ENCODE measurements at regions not wholly inside any gene's neighbourhood (a gene's known extent, or its start where the extent isn't known, plus 50 kb on each side); places are given as distances from the start of the nearest gene placed in this dataset.
A peak's percentile ranks its signal among the peaks of the same experiment; 100 is the strongest.

DNA sequence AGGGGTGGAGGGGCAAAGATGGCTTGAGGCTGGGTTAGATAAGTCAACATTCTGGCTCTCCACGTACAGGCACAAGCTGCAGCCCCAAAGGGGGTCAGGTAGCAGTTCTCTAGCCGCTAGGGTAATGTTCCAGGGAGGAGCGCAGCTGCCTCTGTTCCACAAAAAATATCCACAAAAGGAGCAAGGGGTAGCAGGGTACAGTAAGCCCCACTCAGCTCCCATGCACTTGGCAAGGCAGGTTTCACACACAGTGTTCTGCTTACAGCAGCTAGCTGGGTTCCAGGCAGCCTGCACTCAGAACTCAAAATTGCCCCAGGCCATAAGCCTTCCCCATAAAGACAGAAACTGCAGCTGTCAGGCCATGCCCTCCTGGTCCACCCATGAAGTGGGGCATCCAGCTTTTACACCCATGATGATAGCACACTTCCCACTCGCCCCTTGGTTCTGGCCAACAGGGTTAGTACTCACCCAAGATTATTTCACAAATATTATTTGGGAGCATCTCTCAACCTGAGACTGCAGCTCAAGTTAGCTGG is 130.0 kb downstream of the CYSLTR2 start:
- H3K27me3 Mint-ChIP-seq = peaks cover 5% of the 10 kb centered on the region
- ChIA-PET POLR2A (no interaction called here), CTCF (interaction anchor here (2.1 kb wide), 1 partner anchor 15 kb away, joined by 9 read pairs; no protein-coding TSS in a partner anchor)
- H3K9me3 Mint-ChIP-seq = peaks cover 27% of the 10 kb centered on the region
- H3K4me3 Mint-ChIP-seq = no peak overlapping the region
- DNase-seq = no peak
- H3K4me1 Mint-ChIP-seq (ENCODE audit: low read depth) = no peaks in the 10 kb centered on the region
- peaks cover 3% of the 10 kb centered on the region for H3K36me3 Mint-ChIP-seq
- no peak overlapping the region for H3K27ac Mint-ChIP-seq
- intact Hi-C loops (cut with micrococcal nuclease) = no loop called here

DNA sequence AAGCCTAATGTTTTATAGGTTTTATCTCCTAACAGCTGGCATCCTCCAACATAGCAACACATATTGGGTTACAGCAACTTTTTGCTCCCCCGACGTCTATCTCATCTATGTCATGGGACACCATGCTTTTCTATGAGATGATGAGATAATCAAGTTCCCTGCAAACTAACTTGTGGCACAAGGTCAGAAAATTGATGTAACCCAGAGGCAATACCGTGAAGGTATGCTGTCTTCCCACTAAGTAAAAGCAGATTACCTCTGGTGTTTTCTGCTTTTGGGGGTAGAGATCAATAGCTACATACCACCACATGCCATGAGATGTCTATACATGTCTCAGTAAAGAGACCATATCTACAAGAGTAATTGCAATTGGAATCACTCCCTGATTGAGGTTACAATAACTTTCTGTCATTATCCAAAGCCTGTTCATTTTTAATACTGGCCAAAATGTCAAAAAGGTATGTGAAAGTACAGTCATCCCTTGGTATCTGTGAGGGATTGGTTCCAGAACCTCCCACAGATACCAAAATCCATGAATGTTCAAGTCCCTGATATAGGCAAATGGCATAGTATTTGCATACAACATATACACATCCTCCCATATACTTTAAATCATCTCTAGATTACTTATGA is 131.3 kb downstream of the CYSLTR2 start:
- Mint-ChIP-seq H3K36me3 (peaks cover 2% of the 10 kb centered on the region), H3K4me1 (ENCODE audit: low read depth) (no peaks in the 10 kb centered on the region), H3K4me3 (no peak overlapping the region), H3K27ac (no peak overlapping the region), H3K9me3 (peaks cover 17% of the 10 kb centered on the region), H3K27me3 (peaks cover 3% of the 10 kb centered on the region)
- CTCF ChIA-PET = no interaction called here
- DNase-seq = no peak
- intact Hi-C loops (cut with micrococcal nuclease) = no loop called here
- POLR2A ChIA-PET = no interaction called here

DNA sequence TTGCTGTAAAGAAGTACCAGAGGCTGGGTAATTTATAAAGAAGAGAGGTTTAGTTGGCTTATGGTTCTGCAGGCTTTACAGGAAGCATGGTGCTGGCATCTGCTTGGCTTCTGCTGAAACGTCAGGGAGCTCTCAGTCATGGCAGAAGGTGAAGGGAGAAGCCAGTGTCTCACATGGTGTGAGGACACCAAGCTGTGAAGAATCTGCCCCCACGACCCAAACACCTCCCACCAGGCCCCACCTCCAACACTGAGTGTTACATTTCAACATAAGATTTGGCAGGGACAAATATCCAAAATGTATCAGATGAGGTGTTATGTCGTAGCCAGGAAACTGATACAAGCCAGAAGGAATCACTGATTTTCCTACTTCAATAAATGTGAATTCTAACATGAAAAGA is 136.5 kb downstream of the CYSLTR2 start:
- no peak for DNase-seq
- H3K27me3 Mint-ChIP-seq = peaks cover 3% of the 10 kb centered on the region
- H3K4me3 Mint-ChIP-seq = no peak overlapping the region
- peaks cover 6% of the 10 kb centered on the region for H3K4me1 Mint-ChIP-seq (ENCODE audit: low read depth)
- no peaks in the 10 kb centered on the region for H3K36me3 Mint-ChIP-seq
- POLR2A ChIA-PET = no interaction called here
- H3K27ac Mint-ChIP-seq = no peak overlapping the region
- intact Hi-C loops (cut with micrococcal nuclease) = no loop called here
- CTCF ChIA-PET = no interaction called here
- no peaks in the 10 kb centered on the region for H3K9me3 Mint-ChIP-seq

DNA sequence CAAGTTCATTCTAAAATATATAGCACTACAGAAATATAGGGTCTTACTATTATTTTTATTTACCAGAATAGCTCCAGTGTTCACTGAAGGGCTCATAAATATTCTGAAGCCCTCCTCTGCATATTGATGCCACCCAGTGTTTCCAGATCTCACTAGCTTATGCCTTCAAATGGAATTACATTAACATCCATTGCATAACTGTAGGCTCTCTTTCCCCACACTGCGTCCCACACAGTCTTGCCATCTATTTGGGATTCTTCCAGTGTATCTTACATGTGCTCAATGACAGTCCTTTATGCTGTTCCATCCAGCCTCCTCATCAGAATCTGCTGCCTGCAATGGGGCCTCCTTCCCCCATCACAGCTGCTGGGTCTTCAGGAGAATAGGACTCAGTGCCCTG is 137.2 kb downstream of the CYSLTR2 start:
- CTCF ChIA-PET = no interaction called here
- H3K9me3 Mint-ChIP-seq = no peaks in the 10 kb centered on the region
- H3K4me3 Mint-ChIP-seq = no peak overlapping the region
- H3K27me3 Mint-ChIP-seq = peaks cover 3% of the 10 kb centered on the region
- intact Hi-C loops (cut with micrococcal nuclease) = no loop called here
- DNase-seq = no peak
- H3K36me3 Mint-ChIP-seq = no peaks in the 10 kb centered on the region
- H3K27ac Mint-ChIP-seq = no peak overlapping the region
- POLR2A ChIA-PET = no interaction called here
- H3K4me1 Mint-ChIP-seq (ENCODE audit: low read depth) = peaks cover 6% of the 10 kb centered on the region

DNA sequence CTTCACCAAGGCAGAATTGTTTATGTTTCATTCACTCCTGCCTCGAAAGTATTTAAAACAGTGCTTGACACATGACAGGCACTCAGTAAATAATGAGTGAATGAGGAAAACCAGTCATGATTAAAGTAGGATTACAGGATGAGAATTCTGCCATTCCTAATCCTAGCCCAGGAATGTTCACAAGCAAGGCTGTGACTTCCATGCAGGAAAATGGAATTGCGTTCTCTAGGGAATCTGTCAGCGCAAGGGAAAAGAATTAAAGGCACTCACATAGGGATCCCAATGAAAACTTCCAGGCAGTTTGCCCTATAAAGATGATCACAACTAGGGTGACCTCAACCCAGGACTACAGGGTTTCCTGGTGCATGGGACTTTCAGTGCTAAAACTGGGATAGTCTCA is 143.4 kb downstream of the CYSLTR2 start:
- Mint-ChIP-seq H3K4me3 (no peak overlapping the region), H3K27me3 (peaks cover 2% of the 10 kb centered on the region), H3K27ac (no peak overlapping the region), H3K9me3 (no peaks in the 10 kb centered on the region), H3K4me1 (ENCODE audit: low read depth) (peaks cover 10% of the 10 kb centered on the region), H3K36me3 (no peaks in the 10 kb centered on the region)
- CTCF ChIA-PET = no interaction called here
- POLR2A ChIA-PET = interaction anchor here (0.9 kb wide), 1 partner anchor 82 kb away, joined by 5 read pairs; no protein-coding TSS in a partner anchor
- no peak for DNase-seq
- intact Hi-C loops (cut with micrococcal nuclease) = no loop called here

DNA sequence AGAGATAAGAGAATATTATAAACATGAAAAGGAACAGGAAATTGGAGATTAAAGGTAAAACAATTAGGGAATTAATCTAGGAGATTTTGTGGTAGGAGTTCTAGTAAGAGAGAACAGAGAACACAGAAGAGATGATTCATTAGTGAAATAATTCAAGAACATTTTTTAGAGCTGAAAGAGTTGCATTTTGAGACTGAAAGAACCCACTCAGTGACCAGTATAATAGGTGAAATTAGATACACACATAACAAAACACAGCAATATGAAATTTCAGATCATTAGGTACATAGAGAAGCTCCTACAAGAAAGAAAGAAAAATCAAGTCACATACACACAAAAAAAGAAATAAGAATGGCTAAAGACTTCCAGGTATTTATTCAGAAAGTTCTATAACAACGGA is 144.0 kb downstream of the CYSLTR2 start:
- Mint-ChIP-seq H3K4me3 (no peak overlapping the region), H3K27me3 (peaks cover 2% of the 10 kb centered on the region), H3K4me1 (ENCODE audit: low read depth) (peaks cover 10% of the 10 kb centered on the region), H3K27ac (no peak overlapping the region), H3K36me3 (no peaks in the 10 kb centered on the region), H3K9me3 (no peaks in the 10 kb centered on the region)
- ChIA-PET POLR2A (no interaction called here), CTCF (no interaction called here)
- DNase-seq = no peak
- intact Hi-C loops (cut with micrococcal nuclease) = no loop called here

DNA sequence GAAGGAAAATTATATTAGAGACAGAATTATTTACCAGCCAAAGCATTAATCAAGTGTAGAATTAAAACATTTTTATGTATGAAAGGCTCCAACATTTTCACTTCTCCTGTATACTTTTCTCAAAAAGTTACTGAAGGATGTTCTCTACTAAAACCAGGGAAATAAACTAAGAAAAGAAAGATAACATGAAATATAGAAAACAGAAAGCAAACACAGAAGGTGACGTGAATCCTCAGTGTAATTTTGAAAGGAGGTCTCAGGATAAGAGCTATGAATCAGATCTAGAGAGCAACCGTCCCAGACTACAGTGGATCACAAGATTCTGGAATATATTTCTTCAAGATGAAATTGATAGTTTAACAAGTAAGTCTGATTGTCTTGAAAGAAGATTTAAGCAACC is 144.5 kb downstream of the CYSLTR2 start:
- Mint-ChIP-seq H3K27me3 (peaks cover 2% of the 10 kb centered on the region), H3K27ac (no peak overlapping the region), H3K36me3 (no peaks in the 10 kb centered on the region), H3K9me3 (no peaks in the 10 kb centered on the region), H3K4me1 (ENCODE audit: low read depth) (peaks cover 10% of the 10 kb centered on the region), H3K4me3 (no peak overlapping the region)
- DNase-seq = no peak
- ChIA-PET CTCF (no interaction called here), POLR2A (no interaction called here)
- intact Hi-C loops (cut with micrococcal nuclease) = no loop called here

DNA sequence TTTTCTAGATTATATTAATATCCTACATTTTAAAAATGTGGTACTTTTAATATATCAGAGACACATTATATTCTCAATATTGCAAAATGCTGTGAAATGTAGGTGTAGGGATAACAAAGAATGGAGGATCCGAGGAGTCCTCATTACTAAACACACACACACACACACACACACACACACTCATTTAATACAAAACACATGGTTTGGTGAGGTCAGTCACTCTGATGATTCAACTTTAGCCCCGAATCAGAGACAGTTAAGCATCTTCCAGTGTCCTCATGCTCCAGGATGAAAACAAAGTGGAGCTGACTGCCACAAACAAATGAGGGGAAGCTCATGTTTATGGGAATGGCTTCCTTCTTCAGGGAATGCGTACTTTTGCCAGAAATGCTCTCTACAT is 147.5 kb downstream of the CYSLTR2 start:
- Mint-ChIP-seq H3K27me3 (peaks cover 2% of the 10 kb centered on the region), H3K4me3 (no peak overlapping the region), H3K4me1 (ENCODE audit: low read depth) (peaks cover 26% of the 10 kb centered on the region), H3K27ac (no peak overlapping the region), H3K36me3 (no peaks in the 10 kb centered on the region), H3K9me3 (no peaks in the 10 kb centered on the region)
- POLR2A ChIA-PET = no interaction called here
- CTCF ChIA-PET = no interaction called here
- intact Hi-C loops (cut with micrococcal nuclease) = no loop called here
- DNase-seq = no peak

DNA sequence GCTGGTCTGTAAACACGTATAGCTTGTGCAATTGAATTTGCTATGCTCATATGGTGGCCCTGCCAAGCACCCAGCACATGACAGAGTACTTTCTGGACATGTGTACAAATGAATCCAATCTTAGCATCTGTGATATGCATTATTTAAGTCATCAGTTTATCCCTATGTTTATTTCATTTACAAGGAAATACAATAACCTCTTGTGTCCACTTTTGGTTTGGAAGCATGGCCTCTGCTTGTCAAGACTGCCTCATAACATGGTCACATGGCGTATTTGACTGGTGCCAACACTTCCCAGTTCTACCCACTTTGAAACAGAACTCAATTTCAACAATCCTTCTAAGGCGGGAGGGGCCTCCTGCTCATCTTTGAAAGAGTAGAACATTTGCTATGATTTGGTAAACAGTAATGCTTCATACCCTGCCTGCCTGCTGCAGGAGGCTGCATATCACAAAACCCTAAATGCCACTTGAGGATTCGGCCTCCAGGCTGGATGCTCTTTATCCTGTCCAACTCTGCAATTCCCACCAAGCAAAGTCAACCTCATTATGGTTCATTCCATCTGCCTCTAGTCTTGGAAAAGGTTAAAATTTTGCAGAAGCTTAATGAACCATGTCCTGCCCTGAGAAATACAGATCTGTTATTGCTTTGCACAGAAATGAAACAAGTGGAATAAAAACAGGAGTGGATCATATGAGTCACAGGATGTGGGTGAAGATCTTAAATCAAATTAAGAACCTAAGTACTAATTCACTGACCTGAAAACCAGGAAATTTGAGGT is 151.3 kb downstream of the CYSLTR2 start:
- H3K4me1 Mint-ChIP-seq (ENCODE audit: low read depth) = peaks cover 30% of the 10 kb centered on the region
- H3K4me3 Mint-ChIP-seq = no peak overlapping the region
- H3K36me3 Mint-ChIP-seq = no peaks in the 10 kb centered on the region
- ChIA-PET CTCF (interaction anchor here (0.8 kb wide), 1 partner anchor 12 kb away, joined by 3 read pairs; no protein-coding TSS in a partner anchor), POLR2A (interaction anchor here (1.0 kb wide), 1 partner anchor 87 kb away, joined by 4 read pairs; no protein-coding TSS in a partner anchor)
- peak; percentile 15 for DNase-seq
- no peaks in the 10 kb centered on the region for H3K9me3 Mint-ChIP-seq
- H3K27ac Mint-ChIP-seq = peak overlapping the region; percentile 26
- intact Hi-C loops (cut with micrococcal nuclease) = loop anchor here (1.0 to 2.0 kb wide), 4 partner anchors 48 to 170 kb away; partner anchors contain the start of gene FNDC3A
- H3K27me3 Mint-ChIP-seq = no peaks in the 10 kb centered on the region

DNA sequence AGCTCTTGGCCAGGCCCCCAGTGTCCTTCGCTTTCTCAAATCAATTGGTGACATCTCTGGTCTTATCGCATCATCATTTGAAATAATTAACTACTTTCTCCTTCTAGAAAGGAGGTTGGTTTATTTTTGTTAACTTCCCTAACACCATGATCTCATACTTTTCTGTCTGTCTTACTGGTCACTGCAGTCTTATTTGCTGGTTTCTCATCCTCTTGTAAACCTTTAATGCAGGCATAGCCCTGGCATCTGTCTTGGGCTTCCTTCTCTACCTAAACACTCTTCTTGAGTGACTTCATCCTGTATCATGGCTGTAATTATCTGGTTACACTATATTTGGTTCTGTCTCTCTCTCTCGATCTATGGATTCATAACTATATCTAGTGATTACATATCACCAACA is 152.8 kb downstream of the CYSLTR2 start:
- ChIA-PET POLR2A (no interaction called here), CTCF (no interaction called here)
- Mint-ChIP-seq H3K27ac (no peak overlapping the region), H3K27me3 (peaks cover 1% of the 10 kb centered on the region), H3K4me1 (ENCODE audit: low read depth) (peaks cover 30% of the 10 kb centered on the region), H3K36me3 (no peaks in the 10 kb centered on the region), H3K4me3 (no peak overlapping the region), H3K9me3 (no peaks in the 10 kb centered on the region)
- intact Hi-C loops (cut with micrococcal nuclease) = no loop called here
- DNase-seq = no peak

DNA sequence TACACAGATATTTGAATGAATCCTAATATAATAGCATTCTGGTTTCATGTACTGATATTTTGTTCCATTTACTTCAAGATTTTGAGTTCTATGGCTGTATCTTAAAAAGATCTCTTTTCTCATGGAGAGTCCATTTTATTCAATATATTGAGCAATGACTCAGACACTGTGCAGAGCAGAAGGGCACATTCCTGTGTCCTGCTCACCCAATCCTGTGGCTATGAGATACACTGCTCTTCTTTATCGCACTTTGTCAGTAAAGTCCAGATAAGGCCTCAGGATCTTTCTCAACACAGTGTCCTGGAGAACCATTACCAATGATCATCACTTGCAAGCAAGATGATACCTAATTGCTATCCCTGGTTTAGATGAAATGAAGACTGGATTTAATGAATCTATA is 155.0 kb downstream of the CYSLTR2 start:
- Mint-ChIP-seq H3K27ac (no peak overlapping the region), H3K27me3 (peaks cover 3% of the 10 kb centered on the region), H3K36me3 (no peaks in the 10 kb centered on the region), H3K4me1 (ENCODE audit: low read depth) (peaks cover 32% of the 10 kb centered on the region), H3K9me3 (no peaks in the 10 kb centered on the region), H3K4me3 (no peak overlapping the region)
- ChIA-PET POLR2A (no interaction called here), CTCF (no interaction called here)
- no peak for DNase-seq
- intact Hi-C loops (cut with micrococcal nuclease) = no loop called here

DNA sequence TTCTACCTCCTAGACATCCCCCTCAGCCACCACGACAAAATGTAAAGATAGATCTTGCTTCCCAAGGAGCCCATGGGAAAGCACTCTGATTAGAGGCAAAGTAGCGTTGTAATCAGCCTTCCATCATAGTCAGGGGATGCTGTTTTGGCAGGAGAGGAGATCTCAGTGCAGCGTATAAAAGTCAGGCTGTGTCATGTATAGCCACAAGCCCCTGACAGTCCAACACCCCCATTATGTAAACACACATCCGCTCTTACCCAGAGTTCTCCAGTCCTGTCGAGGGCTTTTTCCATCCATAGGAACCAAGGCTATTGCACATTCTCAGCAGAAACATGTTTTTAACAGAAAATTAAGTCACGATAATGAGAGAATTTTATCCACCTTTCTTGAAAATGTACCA is 156.3 kb downstream of the CYSLTR2 start:
- peaks cover 28% of the 10 kb centered on the region for H3K4me1 Mint-ChIP-seq (ENCODE audit: low read depth)
- no peaks in the 10 kb centered on the region for H3K36me3 Mint-ChIP-seq
- no peaks in the 10 kb centered on the region for H3K9me3 Mint-ChIP-seq
- no peak for DNase-seq
- ChIA-PET POLR2A (no interaction called here), CTCF (no interaction called here)
- intact Hi-C loops (cut with micrococcal nuclease) = no loop called here
- H3K4me3 Mint-ChIP-seq = no peak overlapping the region
- H3K27ac Mint-ChIP-seq = no peak overlapping the region
- H3K27me3 Mint-ChIP-seq = peaks cover 3% of the 10 kb centered on the region

DNA sequence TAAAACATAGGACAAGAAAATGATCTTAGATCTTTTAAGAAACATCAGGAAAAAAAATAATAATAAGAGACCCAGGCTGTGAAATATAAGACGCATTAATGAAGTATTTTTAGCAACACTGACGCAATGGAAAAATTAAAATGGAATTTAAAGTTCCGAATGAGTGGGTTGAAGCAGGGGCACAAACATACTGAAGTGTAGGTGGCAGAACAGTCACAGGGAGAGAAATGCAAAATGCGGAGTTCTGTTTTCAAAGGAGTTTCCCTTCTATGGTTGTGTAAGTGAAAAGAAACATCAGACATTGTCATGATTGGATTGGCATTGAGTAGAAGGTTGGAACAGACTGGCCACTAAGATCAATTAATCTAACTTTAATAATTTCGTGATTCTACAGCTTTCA is 159.8 kb downstream of the CYSLTR2 start:
- intact Hi-C loops (cut with micrococcal nuclease) = no loop called here
- H3K4me3 Mint-ChIP-seq = no peak overlapping the region
- ChIA-PET CTCF (no interaction called here), POLR2A (interaction anchor here (0.6 kb wide), 1 partner anchor 462 kb away, joined by 5 read pairs; no protein-coding TSS in a partner anchor)
- peaks cover 3% of the 10 kb centered on the region for H3K27me3 Mint-ChIP-seq
- H3K27ac Mint-ChIP-seq = no peak overlapping the region
- no peaks in the 10 kb centered on the region for H3K9me3 Mint-ChIP-seq
- H3K36me3 Mint-ChIP-seq = no peaks in the 10 kb centered on the region
- DNase-seq = no peak
- peaks cover 23% of the 10 kb centered on the region for H3K4me1 Mint-ChIP-seq (ENCODE audit: low read depth)
